SK-N-SH (cell line): ENCODE measurements at regions not wholly inside any gene's neighbourhood (a gene's known extent, or its start where the extent isn't known, plus 50 kb on each side); places are given as distances from the start of the nearest gene placed in this dataset.

Source experiments
- CTCF ChIA-PET: fragments of 300-600, 350-600 bp; formaldehyde crosslinking; extraction: SDS; loops from one replicate; lab custom pipeline; 2021; lab: Yijun Ruan, JAX
- POLR2A ChIA-PET: fragments of 350-600 bp; sonication (Branson Sonifier 250); formaldehyde crosslinking; extraction: SDS; loops from one replicate; lab custom pipeline; 2020; ENCODE audit warnings: antibody characterized with exemption, inconsistent platforms; lab: Yijun Ruan, JAX
- DNase-seq: peaks from one replicate; pipeline ENCODE4 v3.0.0; 2012
- H2AFZ ChIP-seq: fragments of 200-600 bp; sonication (generic); 2 replicates; pipeline ENCODE4 v1.8.1; 2016; ENCODE audit warnings: antibody characterized with exemption, mild to moderate bottlenecking, low read depth
- H3F3A ChIP-seq: fragments of 200-600 bp; sonication (generic); replicated peaks from 2 replicates; pipeline ENCODE3; 2016; ENCODE audit warnings: antibody characterized with exemption, mild to moderate bottlenecking; ENCODE audit not compliant: insufficient read depth
- H3K27ac ChIP-seq, 2 experiments: fragments of 200-500 bp in 1 of 2; fragments of 200-600 bp in 1 of 2; sonication (Bioruptor generic) in 1 of 2; sonication (generic), shearing (Covaris generic) in 1 of 2; 2 replicates each; pipeline versions ENCODE4 v1.5.1 to v1.6.1; 2014 to 2016; ENCODE audit warnings: low read depth in 2 of 2, inconsistent platforms in 1 of 2, low read length in 1 of 2, mild to moderate bottlenecking in 1 of 2, mixed read lengths in 1 of 2
- H3K27me3 ChIP-seq: fragments of 200-600 bp; sonication (generic), shearing (Covaris generic); 2 replicates; pipeline ENCODE4 v1.6.1; 2016; ENCODE audit warnings: mixed run types; ENCODE audit not compliant: insufficient read depth
- H3K36me3 ChIP-seq, 2 experiments: fragments of 200-500 bp in 1 of 2; fragments of 200-600 bp in 1 of 2; sonication (Bioruptor generic) in 1 of 2; sonication (generic) in 1 of 2; replicated peaks in 1 of 2; 2 replicates each; pipeline versions ENCODE3 to v1.5.1; 2014 to 2016; ENCODE audit warnings: low read length in 1 of 2, mild to moderate bottlenecking in 1 of 2; ENCODE audit not compliant: insufficient read depth in 2 of 2, control insufficient read depth in 1 of 2
- H3K4me1 ChIP-seq, 2 experiments: fragments of 200-500 bp in 1 of 2; fragments of 200-600 bp in 1 of 2; sonication (Bioruptor generic) in 1 of 2; sonication (generic), shearing (Covaris generic) in 1 of 2; 2 replicates each; pipeline versions ENCODE4 v1.5.1 to v1.6.1; 2014 to 2016; ENCODE audit warnings: low read depth in 1 of 2, low read length in 1 of 2, mixed run types in 1 of 2; ENCODE audit not compliant: insufficient read depth in 2 of 2, control insufficient read depth in 1 of 2
- H3K4me2 ChIP-seq: fragments of 200-600 bp; sonication (generic), shearing (Covaris generic); 2 replicates; pipeline ENCODE4 v1.6.1; 2017; ENCODE audit warnings: mixed run types
- H3K4me3 ChIP-seq, 2 experiments: fragments of 200-500 bp in 1 of 2; fragments of 200-600 bp in 1 of 2; sonication (Bioruptor generic) in 1 of 2; sonication (generic), shearing (Covaris generic) in 1 of 2; 2 replicates each; pipeline versions ENCODE4 v1.5.1 to v1.8.1; 2014 to 2016; ENCODE audit warnings: low read depth in 2 of 2, inconsistent platforms in 1 of 2, low read length in 1 of 2, mild to moderate bottlenecking in 1 of 2, mixed read lengths in 1 of 2, moderate library complexity in 1 of 2
- H3K79me2 ChIP-seq: fragments of 200-600 bp; sonication (generic); 2 replicates; pipeline ENCODE4 v1.8.1; 2017; ENCODE audit warnings: mild to moderate bottlenecking; ENCODE audit not compliant: insufficient read depth
- H3K9ac ChIP-seq: fragments of 200-600 bp; sonication (generic); 2 replicates; pipeline ENCODE4 v1.6.1; 2017; ENCODE audit warnings: mixed run types
- H3K9me2 ChIP-seq: fragments of 200-600 bp; sonication (generic); 2 replicates; pipeline ENCODE4 v1.6.1; 2017; ENCODE audit warnings: mixed run types
- H3K9me3 ChIP-seq: fragments of 200-600 bp; sonication (generic); 2 replicates; pipeline ENCODE4 v1.6.1; 2017; ENCODE audit warnings: mixed run types, mild to moderate bottlenecking, moderate library complexity
- H4K20me1 ChIP-seq: fragments of 200-600 bp; sonication (generic); 2 replicates; pipeline ENCODE4 v1.6.1; 2017; ENCODE audit warnings: mild to moderate bottlenecking, mixed run types; ENCODE audit not compliant: insufficient read depth
- CTCF ChIP-seq: fragments of 200-600 bp; sonication (generic); IDR thresholded peaks from 2 replicates; pipeline ENCODE4 v1.6.1; 2017; ENCODE audit warnings: antibody characterized with exemption, mild to moderate bottlenecking, moderate library complexity
- EP300 ChIP-seq, 2 experiments: IDR thresholded peaks; 2 replicates each; pipeline versions ENCODE4 v1.4.0 to v1.6.1; 2012; ENCODE audit warnings: borderline replicate concordance in 1 of 2, low read depth in 1 of 2, low read length in 1 of 2
- GABPA ChIP-seq: IDR thresholded peaks from 2 replicates; pipeline ENCODE4 v1.4.0; 2012; ENCODE audit warnings: low read depth, mild to moderate bottlenecking
- MEF2A ChIP-seq: IDR thresholded peaks from 2 replicates; pipeline ENCODE4 v1.4.0; 2012; ENCODE audit warnings: low read depth, borderline replicate concordance
- MXI1 ChIP-seq: IDR thresholded peaks from 2 replicates; pipeline ENCODE4 v1.6.1; 2012; ENCODE audit warnings: mild to moderate bottlenecking, low read depth, low read length, improper control_type of control experiment
- NRF1 ChIP-seq: IDR thresholded peaks from 2 replicates; pipeline ENCODE4 v1.6.1; 2012; ENCODE audit warnings: low read depth, mild to moderate bottlenecking, low read length
- PBX3 ChIP-seq: IDR thresholded peaks from 2 replicates; pipeline ENCODE4; 2012
- POLR2AphosphoS5 ChIP-seq: IDR thresholded peaks from 2 replicates; pipeline ENCODE4 v1.6.1; 2012; ENCODE audit warnings: low read depth, low read length
- RXRA ChIP-seq: IDR thresholded peaks from 2 replicates; pipeline ENCODE4 v1.4.0; 2012; ENCODE audit warnings: low read depth, mild to moderate bottlenecking, borderline replicate concordance
- SIN3A ChIP-seq: IDR thresholded peaks from 2 replicates; pipeline ENCODE4 v1.6.1; 2012; ENCODE audit warnings: low read depth, mild to moderate bottlenecking, low read length, moderate library complexity, borderline replicate concordance
- SMC3 ChIP-seq: IDR thresholded peaks from 2 replicates; pipeline ENCODE4 v1.6.1; 2012; ENCODE audit warnings: low read depth, low read length, improper control_type of control experiment
- TAF1 ChIP-seq: IDR thresholded peaks from 2 replicates; pipeline ENCODE4 v1.6.1; 2012; ENCODE audit warnings: low read depth, mild to moderate bottlenecking, low read length, moderate library complexity, borderline replicate concordance
- TEAD4 ChIP-seq: IDR thresholded peaks from 2 replicates; pipeline ENCODE4 v1.4.0; 2012; ENCODE audit warnings: mild to moderate bottlenecking, borderline replicate concordance; ENCODE audit not compliant: insufficient read depth
- WGBS: methylation state at CpG from one replicate; pipeline ENCODE4 v1.1.6; 2017; ENCODE audit warnings: low lambda C conversion rate; 5-methylcytosine and 5-hydroxymethylcytosine counted together
- TF ChIP-seq, protein P1 (sequence below): IDR thresholded peaks from 2 replicates; pipeline ENCODE4 v1.4.0; 2012; ENCODE audit warnings: low read depth, borderline replicate concordance
- TF ChIP-seq, protein P2 (sequence below): IDR thresholded peaks from 2 replicates; pipeline ENCODE4 v1.4.0; 2012; ENCODE audit warnings: low read depth
- TF ChIP-seq, protein P3 (sequence below): fragments of 150-350 bp; IDR thresholded peaks from 2 replicates; pipeline ENCODE4 v1.6.1; 2016; ENCODE audit warnings: mild to moderate bottlenecking, low read depth, low read length

- H3K36me3 ChIP-seq, result no peaks in the 10 kb centered on the region
- H3K79me2 ChIP-seq, result no peaks in the 10 kb centered on the region
- H3K27me3 ChIP-seq, result peaks cover 16% of the 10 kb centered on the region; the same call in 1 of the 2 replicates
- H4K20me1 ChIP-seq, result no peaks in the 10 kb centered on the region
- H3K9me3 ChIP-seq, result no peaks in the 10 kb centered on the region
- H2AFZ ChIP-seq, result no peak overlapping the region
- DNase-seq, result no peak
- TF ChIP-seq, protein P1, sequence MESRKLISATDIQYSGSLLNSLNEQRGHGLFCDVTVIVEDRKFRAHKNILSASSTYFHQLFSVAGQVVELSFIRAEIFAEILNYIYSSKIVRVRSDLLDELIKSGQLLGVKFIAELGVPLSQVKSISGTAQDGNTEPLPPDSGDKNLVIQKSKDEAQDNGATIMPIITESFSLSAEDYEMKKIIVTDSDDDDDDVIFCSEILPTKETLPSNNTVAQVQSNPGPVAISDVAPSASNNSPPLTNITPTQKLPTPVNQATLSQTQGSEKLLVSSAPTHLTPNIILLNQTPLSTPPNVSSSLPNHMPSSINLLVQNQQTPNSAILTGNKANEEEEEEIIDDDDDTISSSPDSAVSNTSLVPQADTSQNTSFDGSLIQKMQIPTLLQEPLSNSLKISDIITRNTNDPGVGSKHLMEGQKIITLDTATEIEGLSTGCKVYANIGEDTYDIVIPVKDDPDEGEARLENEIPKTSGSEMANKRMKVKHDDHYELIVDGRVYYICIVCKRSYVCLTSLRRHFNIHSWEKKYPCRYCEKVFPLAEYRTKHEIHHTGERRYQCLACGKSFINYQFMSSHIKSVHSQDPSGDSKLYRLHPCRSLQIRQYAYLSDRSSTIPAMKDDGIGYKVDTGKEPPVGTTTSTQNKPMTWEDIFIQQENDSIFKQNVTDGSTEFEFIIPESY, result no peak
- no peak for TF ChIP-seq POLR2AphosphoS5
- no peak for TF ChIP-seq TEAD4
- TF ChIP-seq SMC3, result no peak
- no peak for TF ChIP-seq PBX3
- no peak for TF ChIP-seq TAF1
- TF ChIP-seq, protein P2, sequence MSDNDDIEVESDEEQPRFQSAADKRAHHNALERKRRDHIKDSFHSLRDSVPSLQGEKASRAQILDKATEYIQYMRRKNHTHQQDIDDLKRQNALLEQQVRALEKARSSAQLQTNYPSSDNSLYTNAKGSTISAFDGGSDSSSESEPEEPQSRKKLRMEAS, result no peak
- no peak for TF ChIP-seq NRF1
- TF ChIP-seq, protein P3, sequence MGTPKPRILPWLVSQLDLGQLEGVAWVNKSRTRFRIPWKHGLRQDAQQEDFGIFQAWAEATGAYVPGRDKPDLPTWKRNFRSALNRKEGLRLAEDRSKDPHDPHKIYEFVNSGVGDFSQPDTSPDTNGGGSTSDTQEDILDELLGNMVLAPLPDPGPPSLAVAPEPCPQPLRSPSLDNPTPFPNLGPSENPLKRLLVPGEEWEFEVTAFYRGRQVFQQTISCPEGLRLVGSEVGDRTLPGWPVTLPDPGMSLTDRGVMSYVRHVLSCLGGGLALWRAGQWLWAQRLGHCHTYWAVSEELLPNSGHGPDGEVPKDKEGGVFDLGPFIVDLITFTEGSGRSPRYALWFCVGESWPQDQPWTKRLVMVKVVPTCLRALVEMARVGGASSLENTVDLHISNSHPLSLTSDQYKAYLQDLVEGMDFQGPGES, result no peak
- TF ChIP-seq EP300 (IDR thresholded peaks at IDR 0.05; ENCODE audit: borderline replicate concordance in 1 of 2, low read depth in 1 of 2, low read length in 1 of 2), result no peak
- TF ChIP-seq GABPA, result no peak
- TF ChIP-seq MEF2A, result no peak
- no peak for TF ChIP-seq RXRA
- TF ChIP-seq SIN3A, result no peak
- no peak for TF ChIP-seq MXI1
- no peak for TF ChIP-seq CTCF
- no peak overlapping the region for H3K27ac ChIP-seq
- ChIA-PET POLR2A (no interaction called here), CTCF (no interaction called here)
- no peaks in the 10 kb centered on the region for H3K4me1 ChIP-seq
- H3K4me3 ChIP-seq, result no peak overlapping the region
- no peak overlapping the region for H3K4me2 ChIP-seq
- WGBS, result 9% methylated on average over 1 of the region's 1 CpG
- no peak overlapping the region for H3K9ac ChIP-seq
- no peaks in the 10 kb centered on the region for H3K9me2 ChIP-seq
- no peaks in the 10 kb centered on the region for H3F3A ChIP-seq
Measured at GRCh38 chr17:37841232-37841631, 83.0 kb upstream of the TBC1D3K start.
